Activated CD8-positive, alpha-beta memory T cell treated with anti-CD3 and anti-CD28 coated beads, Interleukin-2, amount 50 U/mL, for 24 hours (primary cell): ENCODE measurements at regions not wholly inside any gene's neighbourhood (a gene's known extent, or its start where the extent isn't known, plus 50 kb on each side); places are given as distances from the start of the nearest gene placed in this dataset.

ENCODE experiments used
- DNase-seq: peaks from one replicate; pipeline ENCODE4 v3.0.0-alpha.2; 2020; ENCODE audit errors: extremely low read depth

DNA sequence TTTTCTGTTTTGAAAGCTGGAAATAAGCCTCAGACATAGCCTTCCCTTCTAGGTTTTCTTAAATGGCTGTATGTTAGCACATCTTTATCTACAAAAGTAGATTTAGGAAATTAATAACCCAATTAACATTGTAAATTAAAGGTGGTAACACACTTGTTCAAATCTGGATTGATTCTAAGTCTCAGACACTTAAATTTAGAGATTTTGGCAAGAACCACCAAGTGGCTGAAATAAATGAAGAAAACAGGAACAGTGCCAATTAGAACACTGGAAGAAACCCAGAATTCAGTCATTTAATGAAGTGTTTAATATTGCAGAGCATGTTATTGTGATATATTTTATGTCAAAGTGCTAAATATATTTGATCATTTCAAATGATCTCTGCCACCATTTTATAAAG lies 628.2 kb downstream of the USP25 start:
- no peak for DNase-seq

DNA sequence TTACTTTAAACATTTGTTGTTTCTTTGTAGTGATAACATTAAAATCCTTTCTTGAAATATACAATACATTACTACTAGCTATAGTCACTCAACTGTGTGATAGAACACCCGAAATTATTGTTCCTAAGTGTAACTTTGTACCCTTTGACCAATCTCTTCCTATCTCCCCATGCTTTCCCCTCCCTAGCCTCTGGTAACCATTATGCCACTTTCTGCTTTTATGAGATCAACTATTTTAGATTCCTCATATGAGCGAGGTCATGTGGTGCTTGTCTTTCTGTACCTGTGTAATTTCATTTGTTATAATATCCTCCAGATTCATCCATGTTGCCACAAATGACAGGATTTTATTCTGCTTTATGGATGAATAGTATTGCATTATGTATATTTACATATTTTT lies 629.0 kb downstream of the USP25 start:
- DNase-seq: no peak

DNA sequence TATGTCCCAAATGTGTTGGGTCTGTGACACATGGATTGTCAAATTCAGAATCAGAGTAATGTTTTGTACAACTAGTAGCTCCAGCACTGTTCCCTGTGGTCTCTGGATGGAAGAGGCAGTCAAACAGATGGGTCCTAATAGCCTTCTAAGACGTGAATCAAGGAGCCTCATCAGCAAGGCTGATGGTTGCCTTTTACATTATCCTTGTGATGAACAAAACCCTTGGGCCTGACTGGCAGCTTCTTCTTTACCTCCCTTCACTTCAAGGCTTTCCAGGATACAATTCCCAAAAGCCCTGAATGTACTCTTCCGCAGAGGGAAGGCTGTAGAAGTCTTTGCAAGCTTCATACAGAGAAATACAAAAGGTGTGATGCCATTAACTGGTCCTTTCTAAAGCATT lies 633.3 kb downstream of the USP25 start:
- no peak for DNase-seq

DNA sequence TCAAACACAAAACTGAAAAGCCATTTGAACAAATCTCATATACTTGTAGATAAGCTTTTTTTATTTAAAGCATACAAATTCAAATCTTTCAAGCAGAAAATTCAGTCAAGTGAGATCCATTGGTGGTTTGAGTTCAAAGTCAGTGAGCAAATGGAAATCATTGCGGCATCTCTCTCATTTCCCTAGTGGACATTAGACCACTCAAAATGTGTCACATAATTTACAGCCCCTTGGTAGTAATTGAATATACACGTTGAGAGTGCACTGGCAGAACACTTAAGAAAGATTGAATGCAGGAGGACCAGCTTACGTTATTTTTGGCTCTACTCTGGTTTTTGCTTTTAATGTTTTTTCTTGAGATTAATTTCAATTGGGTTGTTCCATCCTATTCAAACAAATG lies 633.7 kb downstream of the USP25 start:
- no peak for DNase-seq

DNA sequence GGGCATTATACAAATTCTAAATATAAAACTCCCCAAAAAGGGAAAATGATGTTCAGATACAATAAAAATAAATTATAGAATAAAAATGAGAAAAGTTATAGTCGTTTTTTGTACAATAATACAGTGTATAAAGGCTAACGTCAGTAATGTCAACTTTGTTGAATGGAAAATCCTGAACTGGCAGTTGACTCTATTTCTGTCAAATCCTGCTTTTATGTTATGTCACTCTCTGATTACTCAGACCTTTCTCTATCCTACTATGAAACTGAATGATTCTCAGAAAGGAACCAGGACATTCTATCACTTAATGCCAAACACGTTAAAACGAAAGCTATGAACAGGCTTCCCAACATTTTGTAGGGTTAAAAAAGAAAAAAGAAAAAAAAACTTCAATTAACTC lies 636.4 kb downstream of the USP25 start:
- DNase-seq: no peak

DNA sequence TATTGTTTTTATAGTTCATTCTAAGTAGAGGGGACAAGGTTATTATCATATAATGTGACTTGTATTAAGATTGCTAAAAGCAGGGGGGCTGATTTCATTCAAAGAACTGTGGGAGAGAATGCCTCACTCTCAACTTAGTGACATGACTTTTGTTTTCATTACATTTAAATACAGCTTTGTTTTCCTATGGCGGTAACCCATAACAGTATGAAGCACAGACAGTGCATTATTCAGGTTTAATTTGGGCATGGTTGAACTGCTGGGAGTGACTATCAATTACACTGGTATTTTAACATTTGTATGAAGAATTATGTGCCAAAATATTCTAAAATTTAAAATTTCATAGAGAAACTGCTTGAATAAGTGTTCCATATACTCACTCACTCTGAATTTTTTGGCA lies 637.3 kb downstream of the USP25 start:
- DNase-seq: no peak

DNA sequence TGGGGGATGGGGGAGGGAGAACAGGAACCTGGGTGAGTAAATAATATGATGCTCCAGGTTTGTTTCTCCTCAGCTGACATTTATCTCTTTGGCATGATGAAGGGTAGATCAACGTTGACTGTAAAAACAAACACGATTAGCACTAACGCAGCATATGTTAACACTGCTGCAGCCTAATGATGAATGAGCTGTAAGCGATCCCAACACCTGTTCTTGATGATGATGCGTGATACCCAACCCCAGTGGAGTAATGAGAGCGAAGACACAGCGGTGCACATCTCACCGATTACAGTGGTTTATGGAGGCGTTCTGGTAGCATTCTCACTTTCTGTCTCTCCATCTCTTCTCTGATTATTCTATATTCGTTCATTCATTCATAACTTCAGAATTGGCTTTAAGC lies 640.4 kb downstream of the USP25 start:
- DNase-seq: no peak

DNA sequence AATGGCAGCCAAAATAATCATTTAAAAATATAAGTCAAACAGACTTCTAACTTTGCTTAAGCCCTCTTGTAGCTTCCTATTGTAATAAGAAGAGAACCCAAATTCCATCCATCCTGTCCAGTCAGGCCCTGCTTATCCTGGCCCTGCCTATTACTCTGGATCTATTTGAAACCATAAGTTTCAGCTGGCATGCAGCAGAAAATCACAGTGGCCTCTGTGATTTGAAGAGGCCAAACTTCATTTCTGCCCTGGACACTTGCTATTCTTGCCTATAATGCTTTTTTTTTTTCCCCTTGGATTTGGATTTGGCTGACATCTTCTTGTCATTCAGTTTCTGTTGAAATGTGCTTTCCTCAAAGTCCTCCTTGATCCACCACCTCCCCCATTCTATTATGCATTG lies 642.8 kb downstream of the USP25 start:
- no peak for DNase-seq

DNA sequence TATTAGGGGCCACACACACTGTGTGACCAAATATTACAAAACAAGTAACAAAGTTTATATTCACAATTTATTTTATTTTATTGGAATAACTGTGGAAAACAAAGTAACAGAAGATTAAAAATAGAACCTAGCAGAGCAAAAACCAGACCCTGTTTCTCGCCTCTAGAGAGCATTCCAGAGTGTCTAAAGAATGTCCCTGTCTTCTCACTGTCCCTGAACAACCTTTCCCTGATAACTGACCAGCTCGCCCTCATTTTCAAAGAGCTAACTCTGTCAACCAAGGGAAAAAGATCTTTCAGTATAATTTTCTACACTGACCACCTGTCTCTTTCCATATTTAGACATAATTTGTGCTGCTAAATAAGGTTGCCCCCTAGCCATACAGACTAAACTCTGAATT lies 646.9 kb downstream of the USP25 start:
- no peak for DNase-seq

DNA sequence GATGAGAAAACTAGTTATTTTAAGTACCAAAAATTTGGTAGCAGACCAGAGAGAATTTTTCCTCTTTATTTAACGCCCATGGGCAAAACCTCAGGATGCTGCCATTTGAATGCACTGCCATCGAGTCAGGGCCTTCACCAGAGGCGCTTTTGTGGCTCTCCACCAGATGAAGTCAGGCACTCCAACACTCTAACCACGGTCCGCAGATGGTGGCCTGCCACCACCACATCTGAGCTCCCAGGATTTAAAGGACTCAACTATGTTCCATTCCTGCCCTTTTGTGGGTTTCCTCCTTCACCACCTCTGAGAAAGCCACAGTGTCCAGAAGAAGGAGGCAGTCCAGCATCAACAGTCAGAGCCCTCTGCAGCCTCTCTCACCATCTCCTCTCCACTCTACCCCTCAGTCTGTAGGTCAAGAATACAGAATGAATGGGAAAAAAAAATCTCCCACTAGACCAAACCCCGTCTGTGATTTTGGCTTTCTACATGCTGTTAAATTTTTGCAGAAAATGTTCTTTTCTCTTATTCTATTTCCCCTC lies 647.4 kb downstream of the USP25 start:
- no peak for DNase-seq

DNA sequence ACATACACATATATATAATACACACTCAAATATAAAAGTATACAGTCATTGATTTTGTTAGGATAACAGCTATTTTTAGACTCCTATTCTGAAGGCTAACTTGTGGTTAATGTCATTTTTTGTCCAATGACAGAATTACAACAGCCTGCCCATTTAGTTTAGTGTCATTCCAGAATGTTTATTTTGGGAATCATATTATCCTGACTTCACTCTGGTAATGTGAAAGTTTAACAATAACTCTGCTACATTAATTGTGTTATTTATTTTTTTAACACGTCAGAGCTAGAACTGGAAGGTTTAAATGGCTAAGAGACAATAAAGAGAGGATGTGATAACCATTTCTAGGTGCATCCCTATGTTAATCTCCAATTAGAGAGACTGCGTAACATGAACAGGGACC lies 648.1 kb downstream of the USP25 start:
- no peak for DNase-seq

DNA sequence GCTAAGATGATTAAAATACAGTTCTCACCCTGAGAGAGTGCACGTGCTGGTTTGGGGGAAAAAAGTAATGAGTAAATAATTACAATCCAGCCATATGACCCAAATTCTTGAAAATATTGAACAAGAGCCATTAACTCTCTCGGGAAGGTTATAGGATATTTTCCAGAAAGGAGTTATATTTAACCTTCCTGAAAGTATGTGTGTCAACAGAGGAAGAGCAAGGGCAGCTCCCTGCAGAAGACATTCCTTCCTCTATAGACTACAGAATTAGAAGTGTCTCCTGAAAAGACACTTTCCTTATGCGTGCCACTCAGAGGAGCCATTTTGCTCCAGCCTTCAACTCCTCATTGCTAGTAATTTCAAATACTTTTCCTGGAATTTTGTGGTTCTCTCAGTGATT lies 648.7 kb downstream of the USP25 start:
- no peak for DNase-seq

DNA sequence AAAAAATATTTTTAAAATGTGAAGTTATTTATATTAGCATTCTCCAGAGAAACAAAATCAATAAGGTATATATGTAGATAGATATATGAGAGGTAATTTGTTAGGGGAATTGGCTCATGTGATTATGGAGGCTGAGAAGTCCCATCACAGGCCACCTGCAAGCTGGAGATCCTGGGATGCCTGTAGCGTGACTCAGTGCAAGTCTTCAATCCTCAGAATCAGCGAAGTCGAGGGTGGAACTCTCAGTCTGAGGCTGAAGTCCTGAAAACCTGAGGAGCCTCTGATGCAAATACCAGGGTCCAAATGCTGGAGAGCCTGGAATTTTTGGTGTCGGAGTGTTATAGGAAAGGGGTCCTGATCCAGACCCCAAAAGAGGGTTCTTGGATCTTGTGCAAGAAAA lies 658.5 kb downstream of the USP25 start:
- no peak for DNase-seq

DNA sequence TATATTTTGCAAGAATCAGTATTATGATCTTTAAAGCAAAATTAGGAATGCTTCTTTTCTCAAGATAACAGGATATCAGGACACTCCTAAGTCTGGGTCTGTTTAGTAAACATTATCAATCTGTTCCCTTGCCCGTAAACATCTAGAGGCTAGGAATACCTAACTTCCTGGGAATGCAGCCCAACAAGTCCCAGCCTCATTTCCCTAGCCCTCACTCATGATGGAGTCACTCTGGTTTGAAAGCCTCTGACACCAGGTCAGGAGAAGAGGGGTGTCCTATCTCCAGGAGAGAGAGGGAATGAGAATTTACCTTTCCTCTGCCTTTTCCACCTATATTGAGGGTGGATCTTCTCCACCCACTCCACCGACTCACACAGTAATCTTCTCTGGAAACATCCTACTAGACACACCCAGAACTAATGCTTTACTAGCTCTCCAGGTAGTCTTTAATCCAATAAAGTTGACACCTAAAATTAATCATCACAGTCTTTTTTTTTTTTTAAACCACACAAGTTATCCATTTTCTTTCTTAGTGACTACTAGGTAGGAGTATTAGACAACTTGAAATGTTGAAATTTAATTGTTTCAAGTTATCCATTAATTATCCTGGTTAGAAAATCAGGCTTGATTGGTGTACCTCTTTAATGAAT lies 659.3 kb downstream of the USP25 start:
- no peak for DNase-seq

DNA sequence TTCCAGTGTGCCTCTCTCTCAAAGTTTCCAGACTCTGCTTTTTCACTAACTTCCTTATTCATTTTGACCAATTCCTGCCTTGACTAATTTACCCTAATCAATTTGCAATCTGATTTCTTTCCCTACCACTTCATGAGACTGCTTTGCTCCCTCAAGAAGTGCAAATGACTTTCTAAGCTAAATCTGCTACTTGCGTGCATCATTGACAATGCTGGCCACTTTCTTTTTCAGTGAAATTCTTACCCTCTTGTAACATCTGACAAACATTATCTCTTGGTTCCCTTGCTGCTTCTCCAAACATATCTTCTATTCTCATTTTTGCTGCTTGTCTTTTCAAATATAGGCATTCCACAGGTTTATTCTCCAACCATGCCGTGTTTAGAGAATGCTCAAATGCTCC lies 659.9 kb downstream of the USP25 start:
- DNase-seq: no peak

DNA sequence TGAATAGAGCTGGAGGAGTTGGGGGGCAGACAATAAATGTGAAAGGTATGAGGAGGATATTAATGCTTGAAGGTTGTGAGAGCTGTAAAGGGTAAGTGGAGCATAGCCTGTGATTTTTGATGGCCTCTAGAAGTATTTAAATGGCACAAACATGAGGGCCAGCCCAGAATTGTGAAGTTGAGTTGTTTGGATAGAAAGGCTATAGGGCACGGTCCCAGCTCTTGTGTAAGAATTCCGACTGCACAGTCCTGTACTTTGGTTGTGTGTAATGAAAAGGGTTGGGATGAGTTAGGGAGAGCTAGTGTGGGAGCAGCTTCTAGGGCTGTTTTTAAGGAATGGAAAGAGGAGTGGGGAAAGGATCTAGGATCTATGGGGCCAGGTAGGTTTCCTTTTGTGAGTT lies 665.5 kb downstream of the USP25 start:
- no peak for DNase-seq

DNA sequence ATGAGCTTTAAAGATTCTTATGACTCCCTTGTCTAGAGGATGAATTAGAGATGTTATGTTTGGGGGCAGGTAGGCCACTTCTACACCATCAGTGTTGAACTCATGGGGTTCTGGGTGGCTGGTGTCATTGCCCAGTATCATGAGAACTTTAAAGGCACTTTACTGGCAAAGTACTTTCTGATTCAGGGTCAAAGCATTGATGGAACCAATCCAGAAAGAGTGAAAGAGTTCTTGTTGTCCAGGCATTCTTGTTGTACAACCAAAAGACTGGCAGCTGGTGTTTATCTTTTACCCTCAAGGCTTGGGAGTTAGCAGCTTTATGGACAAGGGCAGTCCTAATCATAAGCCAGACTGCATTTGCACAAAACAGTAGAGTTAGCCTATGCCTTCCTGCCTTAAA lies 673.0 kb downstream of the USP25 start:
- no peak for DNase-seq

DNA sequence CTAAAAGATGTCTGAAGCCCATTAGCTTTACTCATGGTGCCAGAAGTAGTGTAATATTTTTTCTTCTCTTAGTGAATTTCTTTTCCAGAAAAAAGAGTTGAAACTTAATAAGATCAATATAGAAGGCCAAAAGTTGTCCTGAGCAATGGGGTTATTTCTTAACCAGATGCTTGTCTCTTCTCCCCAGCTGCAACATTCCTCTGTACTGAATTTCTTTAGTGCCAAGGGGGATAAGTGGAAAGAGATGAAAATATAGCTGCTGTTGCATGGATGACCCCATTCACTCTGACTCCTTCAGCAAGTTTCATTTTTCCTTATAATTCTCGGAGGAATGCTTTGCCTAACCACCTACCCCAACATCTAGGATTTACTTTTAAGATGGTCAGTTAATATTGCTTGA lies 675.0 kb downstream of the USP25 start:
- DNase-seq: no peak

DNA sequence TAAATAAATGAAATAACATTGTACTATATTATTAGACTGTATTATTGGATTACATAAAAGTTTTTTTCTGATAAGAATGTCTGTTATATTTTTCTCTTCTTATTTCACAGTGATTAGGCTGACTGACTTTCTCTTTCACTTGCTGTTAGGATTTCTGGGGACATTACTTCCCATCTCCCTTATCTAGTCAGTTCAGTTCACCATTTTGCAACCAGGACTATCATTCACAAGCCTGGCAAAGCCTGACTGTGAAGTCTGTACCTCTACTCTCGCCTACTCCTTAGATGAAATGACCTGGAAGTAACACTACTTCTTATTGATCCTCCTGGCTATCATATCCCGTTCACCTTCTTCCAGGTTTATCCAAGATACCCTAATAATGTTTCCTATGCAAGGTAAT lies 676.6 kb downstream of the USP25 start:
- DNase-seq: no peak

DNA sequence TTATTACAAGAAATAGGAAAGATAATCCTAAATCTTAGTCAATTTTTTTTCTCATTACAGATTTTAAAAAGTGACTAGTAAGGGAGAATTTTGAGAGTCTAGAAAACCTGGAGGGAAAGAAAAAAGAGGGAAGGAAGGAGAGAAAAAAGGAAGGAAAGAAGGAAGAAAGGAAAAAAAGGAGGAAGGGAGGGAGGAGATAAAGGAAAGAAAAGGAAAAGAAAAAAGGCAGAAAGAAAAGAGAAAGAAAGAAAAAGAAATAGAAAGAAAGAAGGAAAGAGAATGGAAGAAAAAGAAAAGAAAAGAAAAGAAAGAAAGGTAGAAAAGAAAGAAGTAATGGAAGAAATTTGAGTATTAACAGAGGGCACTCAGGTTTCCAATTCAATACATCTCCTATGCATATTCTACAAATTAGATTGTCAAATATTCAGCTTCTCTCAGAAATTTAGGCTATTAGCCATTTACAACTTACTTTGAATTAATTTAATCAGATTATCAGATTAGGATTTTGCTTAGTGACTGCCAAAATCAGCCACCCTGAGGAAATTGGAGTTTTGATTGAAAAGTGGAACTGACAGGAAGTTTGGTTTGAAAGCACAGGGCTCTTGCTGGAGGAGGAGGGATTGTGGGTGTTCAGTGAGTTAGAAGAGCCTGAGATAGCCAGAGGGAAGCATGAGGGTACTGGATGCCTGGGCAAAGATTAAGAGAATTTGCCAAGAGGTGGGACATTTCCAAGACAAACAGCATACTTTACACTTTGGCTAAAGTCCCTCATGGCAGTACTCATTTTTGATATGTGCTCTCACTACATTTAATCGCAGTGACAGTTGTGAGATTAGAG lies 677.8 kb downstream of the USP25 start:
- DNase-seq: no peak

DNA sequence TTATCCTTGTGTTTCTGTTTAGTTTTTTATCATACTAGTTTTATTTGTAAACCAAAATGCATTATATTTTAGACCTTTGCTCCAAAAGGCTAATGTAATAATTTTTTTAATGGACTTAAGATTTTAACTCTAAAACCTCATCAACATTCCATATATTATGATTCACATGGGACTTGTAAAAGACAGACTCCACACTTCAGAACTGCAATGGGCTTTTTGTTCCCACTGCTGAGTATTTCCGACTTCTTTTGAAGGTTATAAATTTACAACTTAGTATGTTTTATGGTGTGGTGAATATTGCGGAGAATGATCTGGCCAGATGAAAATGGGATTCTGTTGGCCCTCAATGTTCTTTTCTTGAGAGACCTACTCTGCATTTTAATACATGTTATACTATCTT lies 678.5 kb downstream of the USP25 start:
- DNase-seq: no peak

DNA sequence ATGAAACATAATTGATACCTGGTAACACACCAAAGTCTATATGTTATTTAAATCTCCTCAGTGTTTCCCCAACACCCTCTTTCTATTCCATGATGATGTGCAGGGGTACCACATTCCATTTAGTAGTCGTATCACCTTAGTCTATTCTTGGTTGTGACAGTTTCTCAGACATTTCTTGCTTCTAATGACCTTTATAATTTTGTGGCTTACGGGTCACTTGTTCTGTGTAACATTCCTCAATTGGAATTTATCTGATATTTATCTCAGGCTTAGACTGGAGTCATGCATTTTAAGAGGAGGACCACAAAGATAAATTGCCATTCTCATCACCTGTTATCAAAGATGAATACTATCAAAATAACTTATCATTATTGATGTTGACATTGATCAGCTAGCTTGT lies 679.6 kb downstream of the USP25 start:
- no peak for DNase-seq

DNA sequence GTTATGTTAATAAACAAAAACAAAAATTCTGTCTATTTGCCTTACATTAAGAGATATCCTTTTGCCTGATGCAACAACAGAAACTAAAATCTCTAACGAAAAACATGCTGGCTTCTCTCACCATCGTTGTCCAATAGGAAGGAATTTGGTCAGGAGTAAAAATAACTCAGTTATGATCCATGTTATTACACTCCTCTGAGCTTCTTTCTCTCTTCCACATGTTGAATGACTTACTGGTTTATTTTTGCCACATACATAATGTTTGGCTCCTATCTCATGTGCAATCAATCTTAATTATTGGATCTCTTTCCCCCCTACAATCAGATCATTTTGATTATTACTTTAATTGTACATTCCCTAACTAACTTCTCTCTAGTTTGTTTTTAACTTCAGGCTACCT lies 688.4 kb downstream of the USP25 start:
- DNase-seq: no peak
